ENCODE measurements at regions not wholly inside any gene's neighbourhood (a gene's known extent, or its start where the extent isn't known, plus 50 kb on each side); places are given as distances from the start of the nearest gene placed in this dataset.
"Not testable (repeated sequence)": the region's sequence is repeated elsewhere in the genome, so short reads cannot be mapped to it uniquely, and the experiment has no call there.

DNA sequence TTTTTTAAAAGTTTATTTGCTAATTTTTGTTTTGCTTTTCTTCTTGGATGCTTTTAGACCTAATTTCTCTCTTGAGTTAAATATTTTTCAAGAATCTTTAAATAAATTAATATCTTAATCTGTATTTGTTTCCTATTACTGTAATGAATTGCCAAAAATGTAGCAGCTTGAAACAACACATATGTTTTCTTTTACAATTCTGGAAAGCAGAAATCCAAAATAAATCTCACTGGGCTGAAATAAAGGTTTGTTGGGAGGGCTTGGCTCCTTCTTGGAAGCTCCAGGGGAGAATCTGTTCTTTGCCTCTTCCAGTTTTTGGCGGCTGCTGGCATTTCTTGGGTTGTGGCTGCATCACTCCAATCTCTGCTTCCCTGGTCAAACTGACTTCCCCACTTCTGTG lies 658.1 kb upstream of the ARRDC3 start:
- intact Hi-C loops (cut with micrococcal nuclease) = no loop called here
- H3K27me3 ChIP-seq (ENCODE audit: control insufficient read depth, insufficient read depth, low read length) = no peaks in the 10 kb centered on the region
- H3K4me1 ChIP-seq (ENCODE audit: control insufficient read depth, insufficient read depth, low read length) = no peaks in the 10 kb centered on the region
- WGBS (ENCODE audit: insufficient coverage) = 85% methylated on average over 1 of the region's 1 CpG
- peaks cover 10% of the 10 kb centered on the region in 2 donors for H3K9me3 Mint-ChIP-seq
- DNase-seq (no peak), ATAC-seq (no peak)
- H3K36me3 ChIP-seq (ENCODE audit: control insufficient read depth, insufficient read depth, low read length) = no peaks in the 10 kb centered on the region
- H3K36me3 Mint-ChIP-seq = no peaks in the 10 kb centered on the region
- no peaks in the 10 kb centered on the region for H3K9me3 ChIP-seq (ENCODE audit: control insufficient read depth, insufficient read depth, low read length)
- no peaks in the 10 kb centered on the region for H3K4me1 Mint-ChIP-seq
- no peak overlapping the region for H3K4me3 ChIP-seq (ENCODE audit: low read length)
- no peaks in the 10 kb centered on the region for H3K27me3 Mint-ChIP-seq (ENCODE audit: low read depth in 2 of 2)
- TF ChIP-seq, protein P1, sequence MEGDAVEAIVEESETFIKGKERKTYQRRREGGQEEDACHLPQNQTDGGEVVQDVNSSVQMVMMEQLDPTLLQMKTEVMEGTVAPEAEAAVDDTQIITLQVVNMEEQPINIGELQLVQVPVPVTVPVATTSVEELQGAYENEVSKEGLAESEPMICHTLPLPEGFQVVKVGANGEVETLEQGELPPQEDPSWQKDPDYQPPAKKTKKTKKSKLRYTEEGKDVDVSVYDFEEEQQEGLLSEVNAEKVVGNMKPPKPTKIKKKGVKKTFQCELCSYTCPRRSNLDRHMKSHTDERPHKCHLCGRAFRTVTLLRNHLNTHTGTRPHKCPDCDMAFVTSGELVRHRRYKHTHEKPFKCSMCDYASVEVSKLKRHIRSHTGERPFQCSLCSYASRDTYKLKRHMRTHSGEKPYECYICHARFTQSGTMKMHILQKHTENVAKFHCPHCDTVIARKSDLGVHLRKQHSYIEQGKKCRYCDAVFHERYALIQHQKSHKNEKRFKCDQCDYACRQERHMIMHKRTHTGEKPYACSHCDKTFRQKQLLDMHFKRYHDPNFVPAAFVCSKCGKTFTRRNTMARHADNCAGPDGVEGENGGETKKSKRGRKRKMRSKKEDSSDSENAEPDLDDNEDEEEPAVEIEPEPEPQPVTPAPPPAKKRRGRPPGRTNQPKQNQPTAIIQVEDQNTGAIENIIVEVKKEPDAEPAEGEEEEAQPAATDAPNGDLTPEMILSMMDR (IDR thresholded peaks at IDR 0.05) = no peak
- H3K27ac Mint-ChIP-seq = no peak overlapping the region
- no peak overlapping the region for H3K27ac ChIP-seq (ENCODE audit: low read length)
- no peak overlapping the region for H3K4me3 Mint-ChIP-seq

DNA sequence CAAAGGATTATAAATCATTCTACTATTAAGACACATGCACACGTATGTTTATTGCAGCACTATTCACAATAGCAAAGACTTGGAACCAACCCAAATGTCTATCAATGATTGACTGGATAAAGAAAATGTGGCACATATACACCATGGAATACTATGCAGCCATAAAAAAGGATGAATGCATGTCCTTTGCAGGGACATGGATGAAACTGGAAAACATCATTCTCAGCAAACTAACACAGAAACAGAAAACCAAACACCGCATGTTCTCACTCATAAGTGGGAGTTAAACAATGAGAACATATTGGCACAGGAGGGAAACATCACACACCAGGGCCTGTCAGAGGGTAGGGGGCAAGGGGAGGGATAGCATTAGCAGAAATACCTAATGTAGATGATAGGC lies 646.7 kb upstream of the ARRDC3 start:
- H3K27me3 ChIP-seq (ENCODE audit: control insufficient read depth, insufficient read depth, low read length); H3K4me1 ChIP-seq (ENCODE audit: control insufficient read depth, insufficient read depth, low read length); H3K36me3 Mint-ChIP-seq; H3K4me3 ChIP-seq (ENCODE audit: low read length); DNase-seq; H3K4me3 Mint-ChIP-seq; intact Hi-C loops (cut with micrococcal nuclease); H3K4me1 Mint-ChIP-seq; H3K27me3 Mint-ChIP-seq (ENCODE audit: low read depth in 2 of 2); H3K9me3 ChIP-seq (ENCODE audit: control insufficient read depth, insufficient read depth, low read length); H3K27ac Mint-ChIP-seq; H3K27ac ChIP-seq (ENCODE audit: low read length); H3K9me3 Mint-ChIP-seq; ATAC-seq; H3K36me3 ChIP-seq (ENCODE audit: control insufficient read depth, insufficient read depth, low read length): not testable (repeated sequence)
- WGBS (ENCODE audit: insufficient coverage) = 94% methylated on average over 1 of the region's 2 CpGs

DNA sequence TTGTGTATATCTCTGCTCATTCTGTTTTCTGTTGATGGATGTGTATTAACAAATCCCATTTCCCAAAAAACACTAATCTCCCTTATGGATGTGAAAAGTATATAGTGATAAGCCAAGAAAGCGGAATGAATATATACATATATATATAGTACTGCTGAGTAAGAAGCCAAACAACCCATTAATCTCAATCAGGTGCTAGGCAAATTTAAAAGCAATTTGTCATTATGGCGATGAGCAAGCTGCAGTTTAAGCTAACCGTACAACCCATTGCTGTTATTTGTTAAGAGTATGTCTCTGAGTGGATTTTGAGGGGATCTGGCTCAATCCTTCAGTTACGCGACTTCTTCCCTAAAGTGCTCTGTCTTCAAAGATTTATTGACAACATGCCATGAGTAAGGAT lies 640.4 kb upstream of the ARRDC3 start:
- H3K4me1 ChIP-seq (ENCODE audit: control insufficient read depth, insufficient read depth, low read length) = no peaks in the 10 kb centered on the region
- no peaks in the 10 kb centered on the region for H3K36me3 Mint-ChIP-seq
- no peak overlapping the region for H3K27ac ChIP-seq (ENCODE audit: low read length)
- DNase-seq (no peak), ATAC-seq (no peak)
- no peak overlapping the region for H3K27ac Mint-ChIP-seq
- H3K9me3 Mint-ChIP-seq = peaks cover 2 to 4% of the 10 kb centered on the region in 2 donors
- H3K4me3 Mint-ChIP-seq = no peak overlapping the region
- TF ChIP-seq, protein P1 (IDR thresholded peaks at IDR 0.05) = no peak
- no peaks in the 10 kb centered on the region for H3K27me3 Mint-ChIP-seq (ENCODE audit: low read depth in 2 of 2)
- H3K36me3 ChIP-seq (ENCODE audit: control insufficient read depth, insufficient read depth, low read length) = no peaks in the 10 kb centered on the region
- WGBS (ENCODE audit: insufficient coverage) = 92% methylated on average over 4 of the region's 5 CpGs
- no peaks in the 10 kb centered on the region for H3K4me1 Mint-ChIP-seq
- H3K9me3 ChIP-seq (ENCODE audit: control insufficient read depth, insufficient read depth, low read length) = no peaks in the 10 kb centered on the region
- no peaks in the 10 kb centered on the region for H3K27me3 ChIP-seq (ENCODE audit: control insufficient read depth, insufficient read depth, low read length)
- H3K4me3 ChIP-seq (ENCODE audit: low read length) = no peak overlapping the region
- intact Hi-C loops (cut with micrococcal nuclease) = no loop called here

DNA sequence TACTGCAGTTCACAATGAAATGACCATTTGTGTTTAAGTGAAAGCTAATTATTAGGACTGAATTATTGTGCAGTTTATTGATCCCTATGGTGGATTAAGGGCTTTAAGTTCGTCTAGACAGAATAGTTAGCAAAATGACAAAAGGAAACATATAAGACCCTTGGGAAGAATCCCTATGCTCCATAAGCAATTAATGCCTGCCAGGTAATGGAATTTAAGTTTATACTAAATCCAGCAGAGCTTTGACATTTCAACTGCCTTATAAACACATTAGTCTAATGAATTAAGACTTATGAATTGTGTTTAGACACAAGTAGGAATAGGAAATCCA lies 640.0 kb upstream of the ARRDC3 start:
- Mint-ChIP-seq H3K4me3 (no peak overlapping the region), H3K27ac (no peak overlapping the region), H3K27me3 (ENCODE audit: low read depth in 2 of 2) (no peaks in the 10 kb centered on the region), H3K9me3 (peaks cover 2 to 4% of the 10 kb centered on the region in 2 donors), H3K36me3 (no peaks in the 10 kb centered on the region), H3K4me1 (no peaks in the 10 kb centered on the region)
- H3K4me1 ChIP-seq (ENCODE audit: control insufficient read depth, insufficient read depth, low read length) = no peaks in the 10 kb centered on the region
- no peak overlapping the region for H3K27ac ChIP-seq (ENCODE audit: low read length)
- H3K36me3 ChIP-seq (ENCODE audit: control insufficient read depth, insufficient read depth, low read length) = no peaks in the 10 kb centered on the region
- H3K9me3 ChIP-seq (ENCODE audit: control insufficient read depth, insufficient read depth, low read length) = no peaks in the 10 kb centered on the region
- intact Hi-C loops (cut with micrococcal nuclease) = no loop called here
- no peak overlapping the region for H3K4me3 ChIP-seq (ENCODE audit: low read length)
- WGBS (ENCODE audit: insufficient coverage) = no CpG with 5 or more reads among the region's 1 CpG
- ATAC-seq (no peak), DNase-seq (no peak)
- TF ChIP-seq, protein P1 (IDR thresholded peaks at IDR 0.05) = no peak
- H3K27me3 ChIP-seq (ENCODE audit: control insufficient read depth, insufficient read depth, low read length) = no peaks in the 10 kb centered on the region
